DMS79 treated with DMSO at 0.1 percent for 48 hours (cell line): ENCODE measurements at regions not wholly inside any gene's neighbourhood (a gene's known extent, or its start where the extent isn't known, plus 50 kb on each side); places are given as distances from the start of the nearest gene placed in this dataset.
"Not testable (repeated sequence)": the region's sequence is repeated elsewhere in the genome, so short reads cannot be mapped to it uniquely, and the experiment has no call there.

Experiments used
- DNase-seq: peaks from one replicate; lab custom pipeline; 2025; lab: John Stamatoyannopoulos, UW

DNA sequence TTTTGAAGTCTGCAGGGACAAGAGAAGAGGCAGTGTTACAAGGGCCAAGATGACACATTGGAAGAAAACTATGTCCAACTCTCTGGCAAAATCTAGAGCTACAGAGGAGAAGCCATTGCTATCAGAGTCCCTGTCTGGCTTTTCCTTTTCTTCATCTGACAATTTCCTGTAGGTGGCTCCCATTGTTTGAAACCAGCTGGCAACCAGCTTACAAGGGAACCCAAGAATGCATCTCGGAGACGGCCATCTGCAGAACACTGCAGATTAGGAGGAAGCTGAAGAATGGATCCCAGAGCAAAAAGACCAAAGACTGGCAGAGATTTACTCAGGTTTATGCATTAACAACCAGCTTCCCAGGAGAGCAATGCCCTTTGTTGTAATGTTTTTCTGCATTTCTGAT lies 216.2 kb upstream of the CTSO start:
- no peak for DNase-seq

DNA sequence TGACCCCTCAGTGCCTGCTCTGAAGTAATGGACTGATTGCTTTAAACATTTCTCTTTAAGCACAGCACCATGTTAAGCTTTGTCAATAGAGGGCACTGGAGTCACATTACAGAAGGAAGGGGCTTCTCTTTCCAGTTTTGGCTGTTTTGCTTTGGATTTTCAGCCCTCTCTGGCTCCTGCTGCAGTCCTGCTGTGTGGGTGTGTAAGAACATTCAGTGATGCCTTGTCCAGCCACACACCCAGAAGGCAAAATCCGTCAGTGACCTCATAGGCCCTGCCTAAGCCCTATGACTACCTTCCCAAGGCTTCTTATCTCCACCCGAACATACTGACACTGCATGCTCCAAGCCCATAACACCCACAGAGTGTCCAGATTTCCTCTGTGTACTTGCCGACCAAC lies 215.3 kb upstream of the CTSO start:
- peak; percentile 29 for DNase-seq

DNA sequence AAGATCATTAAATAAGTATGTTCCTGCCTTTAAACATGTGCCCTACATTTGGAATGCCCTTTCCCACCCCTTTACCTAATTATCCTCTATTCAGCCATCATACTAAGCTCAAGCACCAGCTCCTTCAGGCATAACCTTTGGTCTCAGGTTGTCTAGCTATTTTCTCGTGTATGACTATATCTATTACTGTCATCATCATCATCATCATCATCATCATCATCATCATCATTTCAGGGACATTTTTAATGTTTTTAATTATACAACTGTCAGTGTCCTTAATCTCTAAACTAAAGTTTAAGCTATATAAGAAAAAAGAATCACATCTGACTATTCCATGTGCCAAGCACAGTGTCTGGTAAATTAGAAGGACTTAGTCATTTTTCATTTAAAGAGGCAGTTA lies 214.6 kb upstream of the CTSO start:
- no peak for DNase-seq

DNA sequence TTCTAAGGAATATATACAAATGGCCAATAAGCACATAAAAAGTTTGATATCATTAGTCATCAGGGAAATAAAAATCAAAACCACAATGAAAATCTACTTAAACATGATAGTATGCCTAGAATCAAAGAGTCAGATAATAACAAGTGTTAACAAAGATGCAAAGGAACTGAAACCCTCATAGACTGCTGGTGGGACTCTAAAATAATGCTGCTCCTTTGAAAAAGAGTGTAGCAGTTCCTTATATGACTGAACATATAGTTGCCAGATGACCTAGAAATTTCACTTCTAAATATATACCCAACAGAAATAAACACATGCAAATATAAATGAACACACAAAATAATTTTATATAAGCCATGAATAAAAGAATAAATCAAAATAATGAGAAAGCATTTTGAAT lies 205.1 kb upstream of the CTSO start:
- DNase-seq = no peak

DNA sequence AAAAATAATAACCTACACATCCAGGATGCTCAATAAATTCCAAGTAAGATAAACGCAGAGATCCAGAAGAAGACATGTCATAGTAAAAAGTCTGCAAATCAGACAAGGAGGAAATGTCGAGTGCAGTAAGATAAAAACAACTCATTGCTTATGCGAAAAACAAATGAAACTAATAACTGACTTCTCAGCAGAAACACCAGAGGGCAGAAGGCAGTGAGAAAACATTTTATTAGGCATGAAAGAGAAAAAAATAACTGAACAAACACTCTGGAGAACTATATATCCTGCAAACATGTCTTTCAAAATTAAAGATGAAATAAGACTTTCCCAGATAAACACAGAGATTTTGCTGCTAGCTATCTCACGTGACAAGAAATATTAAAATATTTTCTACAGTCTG lies 201.3 kb upstream of the CTSO start:
- no peak for DNase-seq

DNA sequence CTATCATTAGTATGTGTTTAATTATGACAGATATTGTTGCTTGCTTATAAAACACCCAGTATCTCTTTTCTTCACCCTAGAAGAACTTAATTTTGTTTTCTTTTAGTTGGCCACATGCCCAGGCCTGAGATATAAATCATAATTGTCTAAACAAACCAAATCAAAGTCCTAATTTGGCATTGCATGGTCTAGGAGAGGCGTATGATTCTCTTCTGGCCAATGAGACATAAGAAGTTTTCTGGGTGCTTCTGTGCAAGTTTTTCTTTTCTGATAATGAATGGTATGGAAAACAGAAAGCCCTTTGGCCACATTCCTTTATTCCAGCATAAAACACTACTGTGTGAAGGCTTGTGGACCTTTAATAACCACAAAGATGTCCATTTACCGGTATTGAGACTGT lies 192.9 kb upstream of the CTSO start:
- no peak for DNase-seq

DNA sequence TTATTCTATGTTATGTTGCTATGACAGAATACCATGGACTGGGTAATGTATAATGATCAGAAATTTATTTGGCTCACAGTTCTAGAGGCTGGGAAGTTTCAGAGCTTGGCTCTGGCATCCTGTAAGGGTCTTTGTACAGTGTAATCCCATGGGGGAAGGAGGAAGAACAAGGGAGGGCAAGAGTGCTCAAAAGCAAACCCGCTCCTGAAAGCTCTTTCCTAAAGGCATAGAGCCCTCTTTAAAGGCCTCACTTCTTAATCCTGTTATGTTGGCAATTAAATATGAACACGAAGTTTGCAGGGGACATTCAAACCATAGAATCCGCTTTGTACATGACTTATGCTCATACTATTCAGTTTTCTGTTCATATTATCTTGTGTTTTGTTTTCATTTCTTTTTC lies 191.3 kb upstream of the CTSO start:
- no peak for DNase-seq

DNA sequence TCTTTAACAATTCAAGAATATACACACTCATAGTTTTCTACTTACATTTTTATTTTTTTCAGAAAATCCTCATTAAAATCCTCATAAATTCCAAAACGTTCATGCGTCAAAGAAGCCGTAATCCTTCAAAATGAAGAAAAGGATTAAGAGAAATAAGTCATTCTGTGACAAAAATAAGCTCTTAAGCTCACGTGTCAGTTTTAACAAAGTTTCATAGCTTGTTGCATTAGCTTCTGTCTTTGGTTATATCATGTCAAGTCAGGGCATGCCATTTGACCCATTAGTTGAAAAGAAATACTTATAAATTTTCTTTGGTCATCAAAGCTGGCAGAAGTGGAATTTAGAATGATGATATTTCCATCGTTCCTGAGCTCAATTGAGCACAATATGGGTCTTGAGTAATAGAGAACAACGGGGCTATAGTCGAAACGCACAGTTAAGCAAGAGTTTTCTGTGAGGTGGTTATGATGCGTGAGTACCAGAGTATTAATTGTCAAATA lies 185.2 kb upstream of the CTSO start:
- DNase-seq = no peak

DNA sequence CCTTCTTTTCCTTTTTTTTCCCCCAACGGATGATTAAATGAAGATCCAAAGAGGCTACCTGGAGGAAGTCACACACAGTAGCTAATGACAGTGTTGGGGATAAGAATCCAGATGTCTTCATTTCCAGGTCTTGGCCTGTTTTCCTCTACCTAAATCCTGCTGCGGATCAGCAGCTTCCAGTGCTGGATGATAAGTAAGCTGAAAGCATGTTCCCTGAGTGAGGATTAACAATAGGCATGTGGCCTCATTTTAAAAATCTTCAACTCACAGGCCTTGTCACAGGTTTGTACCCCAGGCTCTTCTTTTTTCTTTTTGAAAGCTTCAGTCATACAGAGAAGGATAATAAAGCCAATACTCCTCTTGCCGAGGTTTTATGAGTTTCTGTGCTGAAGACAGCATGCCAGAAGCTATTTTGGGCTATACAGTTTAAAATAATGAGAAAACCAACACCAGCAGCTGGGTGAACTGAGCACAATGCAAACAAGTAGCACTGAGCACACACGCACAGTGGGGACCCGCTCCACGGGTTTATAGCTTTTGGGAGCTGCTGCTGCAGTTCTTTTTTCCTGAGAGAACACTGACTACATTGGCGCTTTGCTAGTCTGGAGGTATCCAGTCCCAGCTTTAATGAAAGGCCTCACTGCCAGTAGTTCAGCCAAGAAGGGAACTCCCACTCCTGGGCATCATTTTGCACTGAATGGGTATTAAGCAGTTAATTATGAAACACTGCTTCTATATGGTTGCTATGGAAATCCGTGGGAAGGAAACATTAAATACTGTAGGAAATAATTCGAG lies 184.2 kb upstream of the CTSO start:
- no peak for DNase-seq

DNA sequence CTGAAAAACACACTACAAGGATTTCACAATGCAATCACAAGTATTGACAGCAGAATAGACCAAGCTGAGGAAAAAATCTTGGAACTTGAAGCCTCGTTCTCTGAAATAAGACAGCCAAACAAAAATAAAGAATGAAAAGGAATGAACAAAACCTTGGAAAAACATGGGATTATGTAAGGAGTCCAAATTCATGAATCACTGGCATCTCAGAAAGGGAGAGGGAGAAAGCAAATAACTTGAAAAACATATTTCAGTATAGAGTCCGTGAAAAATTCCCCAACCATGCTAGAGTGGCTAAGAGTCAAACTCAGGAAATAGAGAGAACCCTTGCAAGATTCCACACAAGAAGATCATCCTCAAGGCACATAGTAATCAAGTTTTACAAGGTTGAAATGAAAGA lies 178.5 kb upstream of the CTSO start:
- no peak for DNase-seq

DNA sequence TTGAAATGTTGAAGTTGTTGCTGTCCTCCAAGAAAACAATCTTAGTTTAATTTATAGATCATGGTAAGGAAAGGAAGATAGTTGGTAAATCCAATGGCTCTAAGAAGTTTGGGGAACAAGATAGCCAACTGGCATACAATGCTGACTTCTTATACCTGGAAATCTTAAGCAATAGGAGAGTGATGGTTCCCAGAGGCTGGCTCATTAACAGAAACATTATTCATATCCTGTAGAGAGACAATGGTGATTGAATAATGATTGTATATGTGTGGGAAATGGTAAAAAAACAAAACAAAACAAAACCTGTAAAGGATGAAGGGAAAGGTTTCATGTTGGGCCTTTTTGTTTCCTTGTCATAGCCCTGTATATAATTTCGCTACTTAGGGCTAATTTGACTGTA lies 174.9 kb upstream of the CTSO start:
- DNase-seq = no peak

DNA sequence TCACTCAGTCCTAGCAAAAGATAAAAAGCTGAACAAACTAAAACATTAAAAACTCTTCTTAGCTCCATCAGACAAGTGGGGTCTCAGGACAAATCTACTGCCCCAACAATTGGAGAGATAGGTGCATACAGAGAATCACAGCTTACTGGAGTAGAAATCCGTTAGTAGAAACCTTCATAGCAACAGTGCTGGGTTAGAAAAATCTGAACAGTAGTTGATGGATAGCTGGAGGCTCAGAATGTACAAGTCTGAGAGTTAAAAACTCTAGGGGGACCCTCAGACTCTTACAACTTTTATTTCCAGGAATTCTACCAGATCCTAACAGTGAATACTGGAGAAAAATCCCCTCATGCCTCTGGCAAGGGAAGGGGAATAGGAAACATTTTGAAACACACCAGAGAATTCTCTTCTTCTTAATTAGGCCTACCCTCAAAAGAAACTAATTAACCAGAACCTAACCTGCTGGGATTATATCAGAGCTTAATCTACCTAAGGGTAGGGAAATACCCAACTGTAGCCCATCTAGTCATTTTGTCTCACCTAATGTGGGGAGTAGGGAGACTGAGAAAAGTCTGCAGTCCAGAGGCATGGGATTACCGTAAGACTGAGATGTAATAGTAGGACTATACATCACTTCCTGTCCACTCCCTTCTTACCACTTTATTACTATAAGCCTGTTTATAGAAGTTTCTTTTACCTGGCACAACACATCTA lies 165.0 kb upstream of the CTSO start:
- no peak for DNase-seq

DNA sequence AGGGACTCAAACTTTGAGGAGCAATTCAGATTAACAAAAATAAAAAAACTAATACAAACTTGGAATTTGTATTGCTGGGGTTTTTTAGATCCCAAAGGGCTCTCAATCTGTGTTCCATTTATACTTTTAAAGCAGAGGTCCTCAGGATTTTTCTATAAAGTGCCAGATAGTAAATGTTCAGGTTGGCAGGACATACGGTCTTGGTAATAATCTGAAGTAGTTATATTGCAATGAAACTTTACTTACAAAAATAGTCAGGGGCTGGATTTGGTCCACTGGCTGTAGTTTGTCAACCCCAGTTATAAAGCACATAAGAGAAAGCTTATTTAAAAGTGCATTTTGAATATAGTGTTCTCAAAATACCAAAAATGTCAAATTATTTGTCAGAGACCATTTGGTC lies 164.1 kb upstream of the CTSO start:
- no peak for DNase-seq

DNA sequence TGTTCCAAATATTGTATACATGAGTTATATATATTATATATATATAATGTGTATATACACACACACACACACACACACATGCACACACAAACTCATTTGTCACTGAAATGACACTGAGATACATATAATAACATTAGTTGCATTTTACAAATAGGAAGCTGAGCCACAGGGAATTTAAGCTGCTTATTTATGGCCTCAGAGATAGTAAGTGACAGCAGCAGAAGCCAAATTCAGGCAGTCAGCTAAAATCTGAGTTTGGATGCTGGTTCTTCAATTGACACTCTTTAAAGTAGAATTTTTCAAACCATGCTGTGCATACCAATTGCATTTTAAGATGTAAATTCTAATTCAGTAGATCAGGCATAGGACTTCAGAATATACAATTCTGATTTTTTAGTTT lies 163.3 kb upstream of the CTSO start:
- DNase-seq = no peak

DNA sequence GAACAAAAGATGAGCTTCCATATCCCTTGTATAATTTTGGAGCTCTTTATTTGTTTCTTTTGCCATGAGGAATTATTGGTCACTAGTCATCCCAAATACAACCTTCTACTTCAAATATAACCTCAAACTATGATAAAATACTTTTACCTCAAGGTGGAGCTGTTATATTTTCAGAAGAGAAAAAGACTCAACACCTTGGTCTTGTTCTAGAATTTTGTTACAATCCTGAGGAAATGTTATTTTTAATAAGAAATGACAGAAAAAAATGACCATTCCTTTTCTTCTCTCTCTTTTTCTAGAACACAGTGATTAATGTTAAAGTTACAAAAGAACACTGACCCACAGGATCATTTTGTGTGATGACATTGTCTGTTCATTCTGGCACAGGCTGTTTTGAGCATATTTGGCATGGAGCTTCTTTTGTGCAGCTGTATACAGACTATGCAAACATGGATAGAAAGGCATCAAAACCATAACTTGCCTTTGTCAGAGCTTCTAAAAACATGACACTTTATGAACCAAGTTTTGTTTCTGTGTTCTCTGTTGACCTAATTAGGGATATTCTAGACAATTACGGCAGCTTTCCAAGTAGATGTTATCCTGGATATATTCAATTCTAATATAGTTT lies 159.6 kb upstream of the CTSO start:
- DNase-seq = no peak

DNA sequence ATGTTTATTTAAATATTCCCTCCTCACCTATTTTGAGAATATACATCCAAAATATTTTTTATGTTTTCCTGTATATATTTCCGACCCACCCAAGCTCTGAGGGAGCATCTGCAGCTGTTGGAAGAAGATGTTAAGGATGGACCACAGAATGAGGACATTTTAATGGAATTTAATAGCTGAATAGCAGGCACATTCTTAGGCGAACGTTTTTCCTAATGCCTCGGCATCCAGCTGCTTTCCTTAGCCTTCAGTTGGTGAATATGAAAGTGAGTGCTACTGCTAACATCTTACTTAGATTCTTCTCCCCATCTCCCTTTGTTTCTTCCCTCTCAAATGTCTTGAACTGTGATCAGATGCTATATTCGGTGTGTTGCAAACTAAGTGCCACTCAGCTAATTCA lies 158.0 kb upstream of the CTSO start:
- DNase-seq = no peak

DNA sequence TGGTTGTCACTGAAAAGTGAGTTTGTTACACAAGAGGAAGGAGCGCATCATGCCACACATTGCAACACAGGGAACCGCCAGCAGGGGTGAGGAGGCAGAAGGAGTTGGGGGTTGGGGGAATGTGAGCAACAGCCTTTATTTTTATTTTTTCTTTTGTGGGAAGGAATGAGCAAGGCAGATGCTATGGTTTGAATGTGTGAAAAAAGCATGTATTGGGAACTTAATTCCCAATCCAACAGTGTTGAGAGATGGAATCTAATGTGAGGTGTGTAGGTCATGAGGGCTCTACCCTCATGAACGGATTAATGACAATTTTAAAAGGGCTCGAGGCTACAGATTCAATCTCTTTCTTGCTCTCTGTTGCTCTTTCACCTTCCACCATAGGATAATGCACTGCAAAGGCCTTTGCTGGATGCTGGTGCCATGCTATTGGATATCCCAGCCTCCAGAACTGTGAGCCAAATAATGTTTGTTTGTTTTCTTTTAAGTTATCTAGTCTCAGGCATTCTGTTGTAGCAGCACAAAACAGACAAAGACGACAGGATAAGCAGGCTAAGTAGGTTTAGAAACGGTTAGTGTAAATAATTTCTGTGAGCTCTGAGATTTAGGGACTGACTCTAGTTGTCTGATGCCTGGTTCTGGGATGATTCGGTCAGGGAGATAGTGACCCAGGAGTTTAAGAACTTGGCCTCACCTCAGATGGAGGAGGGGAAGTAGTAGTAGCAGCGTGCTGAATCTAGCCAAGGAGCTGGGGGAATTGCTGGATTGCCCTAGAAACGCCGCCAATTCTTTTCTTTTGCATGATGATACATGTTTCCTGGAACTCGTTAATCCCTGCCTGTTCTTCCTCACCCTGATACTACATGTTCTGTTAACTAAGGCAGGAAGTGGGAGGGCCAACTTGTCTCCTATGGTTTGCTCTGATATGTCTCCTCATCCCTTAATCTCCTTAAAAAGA lies 156.6 kb upstream of the CTSO start:
- no peak for DNase-seq

DNA sequence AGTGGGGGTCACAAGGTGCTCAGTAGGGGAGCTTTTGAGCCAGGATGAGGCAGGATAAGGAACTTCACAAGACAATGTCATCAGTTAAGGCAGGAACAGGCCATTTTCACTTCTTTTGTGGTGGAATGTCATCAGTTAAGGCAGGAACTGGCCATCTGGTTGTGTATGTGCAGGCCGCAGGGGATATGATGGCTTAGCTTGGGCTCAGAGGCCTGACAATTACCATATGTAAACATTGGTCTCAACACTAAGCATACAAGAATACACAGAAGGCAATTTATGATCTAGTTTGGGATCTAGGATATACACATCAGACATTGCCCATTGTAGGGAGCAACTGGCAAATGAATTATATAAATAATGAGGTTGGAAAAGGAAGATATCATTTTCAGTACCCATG lies 155.4 kb upstream of the CTSO start:
- DNase-seq = not testable (repeated sequence)

DNA sequence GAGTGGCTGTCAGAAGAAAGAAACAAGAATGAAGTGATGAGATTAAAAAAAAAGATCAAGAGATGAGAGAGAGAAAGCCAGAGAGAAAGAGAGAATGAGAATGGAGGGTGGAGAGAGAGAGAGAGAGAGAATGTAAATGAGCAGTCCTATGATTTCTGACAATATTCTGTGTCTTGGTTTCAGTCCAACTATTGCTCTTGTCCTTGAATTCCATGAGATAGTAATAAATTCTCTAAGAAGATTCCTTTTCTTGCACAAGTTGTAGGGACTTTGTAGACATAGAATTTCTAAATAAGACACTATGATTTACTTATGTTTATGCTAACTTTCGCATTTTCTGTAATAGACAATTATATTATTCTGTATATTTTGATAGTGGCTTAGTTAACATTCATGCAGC lies 149.6 kb upstream of the CTSO start:
- DNase-seq = no peak

DNA sequence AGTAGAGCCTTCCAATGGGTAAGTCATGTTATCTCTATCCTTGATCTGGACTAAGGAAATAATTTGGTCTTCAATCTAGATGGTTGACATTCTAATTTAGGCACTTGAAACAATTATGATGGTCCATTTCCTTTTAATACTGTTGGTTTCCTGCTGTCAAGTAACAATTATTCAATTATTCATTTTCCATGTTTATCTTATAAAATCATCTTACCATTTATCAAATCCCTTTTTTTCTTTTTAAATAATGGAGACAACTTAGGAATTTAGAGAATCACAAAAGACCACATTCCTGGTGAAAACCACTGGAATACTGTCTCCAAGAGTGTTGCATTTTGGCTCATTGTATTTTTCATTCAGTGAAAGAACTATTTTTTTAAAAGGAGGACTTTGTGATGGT lies 148.7 kb upstream of the CTSO start:
- DNase-seq = no peak

DNA sequence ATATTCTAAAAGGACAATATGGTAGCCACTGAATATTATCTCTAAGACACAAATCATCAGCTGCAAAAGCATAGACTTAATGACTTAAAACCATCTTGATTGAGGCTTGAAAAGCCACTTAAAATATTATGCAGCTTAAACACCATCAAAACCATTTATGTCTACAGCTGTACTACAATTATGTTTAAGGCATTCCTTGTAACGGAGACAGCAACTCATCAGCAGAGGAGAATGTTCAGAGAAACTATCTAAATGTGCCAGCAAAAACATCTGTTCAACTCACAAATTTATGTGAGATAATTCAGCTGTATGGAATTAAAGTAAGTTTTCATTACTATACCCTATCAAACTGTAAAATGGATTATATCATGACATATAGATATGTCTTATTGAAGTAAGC lies 147.9 kb upstream of the CTSO start:
- no peak for DNase-seq

DNA sequence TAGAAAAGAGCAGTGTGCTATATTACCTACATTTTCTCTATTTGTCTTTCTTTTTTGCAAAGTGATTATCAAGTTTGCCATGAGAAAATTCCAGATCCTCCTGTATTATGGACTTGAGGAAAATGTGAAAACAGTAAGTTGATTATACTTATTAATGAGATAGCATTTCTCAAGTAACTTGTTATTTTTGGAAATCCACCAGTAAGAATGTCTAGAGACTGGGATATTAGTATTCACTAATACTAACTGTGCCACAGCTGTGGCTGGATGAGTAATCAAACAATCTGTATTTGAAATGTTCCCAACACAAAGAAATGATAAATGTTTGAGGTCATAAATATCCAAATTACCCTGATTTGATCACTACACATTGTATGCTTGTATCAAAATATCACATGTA lies 147.0 kb upstream of the CTSO start:
- DNase-seq = no peak
